Mesothelial cell of epicardium (in vitro differentiated cells): ENCODE measurements at regions not wholly inside any gene's neighbourhood (a gene's known extent, or its start where the extent isn't known, plus 50 kb on each side); places are given as distances from the start of the nearest gene placed in this dataset.

Source experiments
- DNase-seq, 2 experiments: peaks; one replicate each; pipeline ENCODE4 v3.0.0; 2021; ENCODE audit warnings: low spot score in 2 of 2; ENCODE audit not compliant: unreplicated experiment in 2 of 2
- H3K27ac Mint-ChIP-seq: 2 replicates; pipeline ENCODE4 v1.8.0; 2021; ENCODE audit warnings: mixed read lengths
- H3K27me3 Mint-ChIP-seq: 2 replicates; pipeline ENCODE4 v1.8.0; 2021; ENCODE audit warnings: low read depth, mixed read lengths
- H3K36me3 Mint-ChIP-seq: 2 replicates; pipeline ENCODE4 v1.8.0; 2021; ENCODE audit warnings: mixed read lengths
- H3K4me1 Mint-ChIP-seq: 2 replicates; pipeline ENCODE4 v1.8.0; 2021; ENCODE audit warnings: mixed read lengths
- H3K4me3 Mint-ChIP-seq: 2 replicates; pipeline ENCODE4 v1.8.0; 2021; ENCODE audit warnings: mild to moderate bottlenecking, moderate library complexity, mixed read lengths
- H3K9me3 Mint-ChIP-seq: 2 replicates; pipeline ENCODE4 v1.8.0; 2021; ENCODE audit warnings: mixed read lengths
- TF ChIP-seq, protein P1 (sequence below): fragments of 200-600 bp; sonication (generic); IDR thresholded peaks from one replicate; pipeline ENCODE4 v1.5.0; 2021; ENCODE audit warnings: antibody characterized with exemption; ENCODE audit not compliant: unreplicated experiment

DNA sequence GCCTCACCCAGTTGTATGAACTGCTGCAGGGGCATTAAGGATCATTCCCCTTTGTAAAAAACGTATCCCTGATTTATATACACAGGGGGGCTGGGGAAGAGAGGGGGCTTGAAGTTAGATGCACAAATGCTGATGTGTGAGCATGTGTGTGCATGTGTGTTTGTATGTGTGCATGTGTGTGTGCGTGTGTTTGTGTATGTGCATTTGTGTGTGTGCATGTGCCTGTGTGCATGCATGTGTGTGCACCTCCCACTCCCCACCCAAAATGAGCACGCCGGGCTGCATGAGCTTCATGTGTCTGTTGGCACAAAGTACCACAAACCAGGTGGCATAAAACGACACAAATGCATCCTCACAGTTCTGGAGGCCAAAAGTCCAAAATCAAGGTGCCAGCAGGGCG, 1315.2 kb downstream of the TBC1D22A start:
- Mint-ChIP-seq H3K9me3 (peaks cover 3% of the 10 kb centered on the region), H3K4me3 (no peak overlapping the region), H3K27ac (no peak overlapping the region), H3K4me1 (no peaks in the 10 kb centered on the region), H3K27me3 (peaks cover 49% of the 10 kb centered on the region), H3K36me3 (no peaks in the 10 kb centered on the region)
- DNase-seq, result no peak
- TF ChIP-seq, protein P1, sequence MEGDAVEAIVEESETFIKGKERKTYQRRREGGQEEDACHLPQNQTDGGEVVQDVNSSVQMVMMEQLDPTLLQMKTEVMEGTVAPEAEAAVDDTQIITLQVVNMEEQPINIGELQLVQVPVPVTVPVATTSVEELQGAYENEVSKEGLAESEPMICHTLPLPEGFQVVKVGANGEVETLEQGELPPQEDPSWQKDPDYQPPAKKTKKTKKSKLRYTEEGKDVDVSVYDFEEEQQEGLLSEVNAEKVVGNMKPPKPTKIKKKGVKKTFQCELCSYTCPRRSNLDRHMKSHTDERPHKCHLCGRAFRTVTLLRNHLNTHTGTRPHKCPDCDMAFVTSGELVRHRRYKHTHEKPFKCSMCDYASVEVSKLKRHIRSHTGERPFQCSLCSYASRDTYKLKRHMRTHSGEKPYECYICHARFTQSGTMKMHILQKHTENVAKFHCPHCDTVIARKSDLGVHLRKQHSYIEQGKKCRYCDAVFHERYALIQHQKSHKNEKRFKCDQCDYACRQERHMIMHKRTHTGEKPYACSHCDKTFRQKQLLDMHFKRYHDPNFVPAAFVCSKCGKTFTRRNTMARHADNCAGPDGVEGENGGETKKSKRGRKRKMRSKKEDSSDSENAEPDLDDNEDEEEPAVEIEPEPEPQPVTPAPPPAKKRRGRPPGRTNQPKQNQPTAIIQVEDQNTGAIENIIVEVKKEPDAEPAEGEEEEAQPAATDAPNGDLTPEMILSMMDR, result no peak

DNA sequence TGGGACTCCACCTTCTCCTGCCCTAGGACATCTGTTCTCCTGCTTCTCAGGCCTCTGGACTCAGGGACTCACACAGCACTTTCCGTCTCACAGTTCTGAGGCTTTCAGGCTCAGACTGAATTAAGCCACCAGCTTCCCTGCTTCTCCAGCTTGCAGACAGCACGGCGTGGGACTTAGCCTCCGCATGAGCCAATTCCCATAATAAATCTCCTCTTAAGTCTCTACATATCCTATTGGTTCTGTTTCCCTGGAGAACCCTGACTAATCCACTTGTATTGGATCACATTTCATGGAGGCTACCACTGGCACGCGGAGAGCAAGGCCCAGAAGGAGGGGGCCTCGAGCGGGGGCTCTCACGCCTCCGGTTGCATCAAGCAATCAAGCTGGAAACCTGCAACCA, 1313.6 kb downstream of the TBC1D22A start:
- no peaks in the 10 kb centered on the region for H3K36me3 Mint-ChIP-seq
- peaks cover 3% of the 10 kb centered on the region for H3K9me3 Mint-ChIP-seq
- no peaks in the 10 kb centered on the region for H3K4me1 Mint-ChIP-seq
- H3K4me3 Mint-ChIP-seq, result no peak overlapping the region
- TF ChIP-seq, protein P1, result no peak
- no peak for DNase-seq
- H3K27ac Mint-ChIP-seq, result no peak overlapping the region
- peaks cover 43% of the 10 kb centered on the region for H3K27me3 Mint-ChIP-seq

DNA sequence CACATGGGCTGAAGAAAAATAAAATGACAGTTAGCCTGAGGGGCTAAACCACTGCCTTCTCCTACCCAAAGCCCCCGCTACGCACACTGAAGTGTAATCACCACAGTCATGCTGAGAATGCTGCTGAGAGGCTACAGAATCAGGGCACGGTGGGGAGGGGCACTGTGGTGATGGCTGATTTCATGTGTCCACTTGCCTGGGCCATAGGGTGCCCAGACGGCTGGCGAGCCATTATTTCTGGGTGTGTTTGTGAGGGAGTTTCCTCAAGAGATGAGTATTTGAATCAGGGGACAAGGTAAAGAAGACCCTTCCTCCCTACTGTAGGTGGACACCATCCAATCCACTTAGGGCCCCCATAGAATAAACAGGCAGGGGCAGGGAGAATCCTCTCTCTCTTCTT, 1313.2 kb downstream of the TBC1D22A start:
- H3K4me3 Mint-ChIP-seq, result no peak overlapping the region
- H3K36me3 Mint-ChIP-seq, result no peaks in the 10 kb centered on the region
- no peaks in the 10 kb centered on the region for H3K4me1 Mint-ChIP-seq
- no peak for DNase-seq
- TF ChIP-seq, protein P1, result no peak
- no peak overlapping the region for H3K27ac Mint-ChIP-seq
- peaks cover 41% of the 10 kb centered on the region for H3K27me3 Mint-ChIP-seq
- peaks cover 3% of the 10 kb centered on the region for H3K9me3 Mint-ChIP-seq

DNA sequence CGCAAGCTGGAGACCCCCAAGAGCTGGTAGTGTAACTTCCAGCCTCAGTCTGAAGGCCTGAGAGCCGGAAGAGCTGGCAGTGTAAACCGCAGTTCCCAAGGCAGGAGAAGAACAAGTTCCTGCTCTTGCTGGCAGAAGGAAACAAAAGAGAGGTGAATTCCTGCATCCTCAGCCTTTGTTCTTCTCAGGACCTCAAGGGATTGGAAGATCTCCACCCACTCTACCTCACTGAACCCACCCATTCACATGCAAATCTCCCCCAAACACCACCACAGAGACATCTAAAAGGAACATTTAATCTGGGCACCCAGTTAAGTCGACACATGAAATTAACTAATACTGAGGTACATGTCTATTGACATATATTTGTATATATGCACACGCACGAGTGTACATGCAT, 1310.3 kb downstream of the TBC1D22A start:
- Mint-ChIP-seq H3K9me3 (peaks cover 6% of the 10 kb centered on the region), H3K36me3 (no peaks in the 10 kb centered on the region), H3K4me1 (no peaks in the 10 kb centered on the region), H3K27me3 (peaks cover 23% of the 10 kb centered on the region), H3K4me3 (no peak overlapping the region), H3K27ac (no peak overlapping the region)
- TF ChIP-seq, protein P1, result no peak
- no peak for DNase-seq

DNA sequence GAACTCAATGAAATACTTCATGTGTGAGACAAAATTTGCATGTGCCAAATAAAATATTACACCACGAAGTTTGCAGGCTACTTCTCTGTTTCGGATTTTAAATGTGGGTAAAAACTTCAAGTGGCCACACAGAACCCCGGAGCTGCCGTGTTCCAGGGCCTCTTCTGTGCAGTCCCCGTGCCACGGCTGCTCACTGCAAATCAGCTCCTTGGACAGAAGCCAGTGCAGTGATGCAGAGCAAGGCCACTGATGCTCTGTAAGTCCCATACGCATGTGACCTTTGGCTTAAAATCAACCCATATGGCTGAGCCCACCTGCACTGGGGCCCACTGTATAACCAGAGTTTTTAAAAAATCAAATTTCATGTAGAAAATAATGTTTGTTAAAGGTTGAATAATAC, 1309.4 kb downstream of the TBC1D22A start:
- no peak overlapping the region for H3K4me3 Mint-ChIP-seq
- peaks cover 6% of the 10 kb centered on the region for H3K9me3 Mint-ChIP-seq
- H3K27me3 Mint-ChIP-seq, result peaks cover 20% of the 10 kb centered on the region
- H3K27ac Mint-ChIP-seq, result no peak overlapping the region
- DNase-seq, result no peak
- no peaks in the 10 kb centered on the region for H3K36me3 Mint-ChIP-seq
- TF ChIP-seq, protein P1, result no peak
- no peaks in the 10 kb centered on the region for H3K4me1 Mint-ChIP-seq

DNA sequence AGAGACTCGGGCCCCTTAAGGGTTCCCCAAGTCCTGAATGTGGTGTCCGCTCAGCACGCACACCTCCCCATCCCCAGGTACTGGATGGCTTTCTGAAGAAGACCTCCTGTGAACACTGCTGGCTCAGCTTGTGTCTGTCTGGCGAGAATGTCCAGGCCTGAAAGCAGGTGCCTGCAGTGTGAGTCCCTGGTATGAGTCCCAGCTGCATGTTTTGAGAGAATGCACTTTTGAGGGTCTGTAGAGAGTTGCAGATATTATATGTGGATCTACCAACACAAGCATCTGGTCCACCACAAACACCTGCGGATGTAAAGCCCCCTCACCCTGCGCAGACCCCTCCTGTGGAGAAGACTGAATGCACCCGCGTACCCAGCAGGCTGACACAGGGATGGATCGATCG, 1308.9 kb downstream of the TBC1D22A start:
- Mint-ChIP-seq H3K9me3 (peaks cover 6% of the 10 kb centered on the region), H3K4me1 (no peaks in the 10 kb centered on the region)
- TF ChIP-seq, protein P1, result no peak

More for the DNA sequence above, 1308.9 kb downstream of the TBC1D22A start:
- H3K27ac Mint-ChIP-seq, result no peak overlapping the region
- no peaks in the 10 kb centered on the region for H3K36me3 Mint-ChIP-seq
- no peak overlapping the region for H3K4me3 Mint-ChIP-seq
- peaks cover 17% of the 10 kb centered on the region for H3K27me3 Mint-ChIP-seq
- DNase-seq, result no peak
